IMR-90 (cell line): ENCODE measurements at regions not wholly inside any gene's neighbourhood (a gene's known extent, or its start where the extent isn't known, plus 50 kb on each side); places are given as distances from the start of the nearest gene placed in this dataset.

Experiments used
- ATAC-seq: fragments of 200-7000 bp; cut with Tn5 transposase; 2 replicates; pipeline ENCODE4 v1.9.1; 2020; ENCODE audit warnings: low read depth, mild to moderate bottlenecking, moderate library complexity
- BruUV-seq: library from RNA; stranded (reverse); fragments of 400-500 nt; replicated peaks from 2 replicates; lab custom pipeline; 2021; lab: Mats Ljungman, UMichigan
- CTCF ChIA-PET: fragments of 300-600 bp; formaldehyde crosslinking; extraction: SDS; loops from one replicate; lab custom pipeline; 2021; ENCODE audit warnings: antibody characterized with exemption; lab: Yijun Ruan, JAX
- POLR2A ChIA-PET: fragments of 300-600 bp; sonication (Branson Sonifier 250); formaldehyde crosslinking; loops from one replicate; lab custom pipeline; 2022; ENCODE audit warnings: antibody characterized with exemption; ENCODE audit not compliant: unreplicated experiment; lab: Charles Lee
- DNase-seq: peaks from one replicate; pipeline ENCODE4 v3.0.0; 2013
- H2AFZ ChIP-seq: replicated peaks from 2 replicates; pipeline ENCODE3; 2013; ENCODE audit warnings: low read length, mild to moderate bottlenecking; ENCODE audit not compliant: poor library complexity
- H2AK5ac ChIP-seq: 2 replicates; pipeline ENCODE4 v1.6.1; 2013; ENCODE audit warnings: low read depth, low read length, inconsistent platforms
- H2AK9ac ChIP-seq: replicated peaks from 2 replicates; pipeline ENCODE3; 2013; ENCODE audit warnings: mild to moderate bottlenecking, low read depth, low read length, moderate library complexity; ENCODE audit not compliant: poor library complexity
- H2BK120ac ChIP-seq: 2 replicates; pipeline ENCODE4 v1.6.1; 2013; ENCODE audit warnings: low read depth, low read length, inconsistent platforms
- H2BK15ac ChIP-seq: 3 replicates; pipeline ENCODE4 v1.6.1; 2013; ENCODE audit warnings: low read depth, low read length, inconsistent platforms
- H2BK20ac ChIP-seq: 2 replicates; pipeline ENCODE4 v1.6.1; 2013; ENCODE audit warnings: low read depth, mild to moderate bottlenecking, inconsistent platforms, low read length, moderate library complexity
- H2BK5ac ChIP-seq: 2 replicates; pipeline ENCODE4 v1.6.1; 2013; ENCODE audit warnings: mild to moderate bottlenecking, low read depth, low read length, inconsistent platforms; ENCODE audit not compliant: poor library complexity, severe bottlenecking
- H3K14ac ChIP-seq: replicated peaks from 2 replicates; pipeline ENCODE4 v1.6.1; 2013; ENCODE audit warnings: low read depth, low read length, inconsistent platforms
- H3K18ac ChIP-seq: 2 replicates; pipeline ENCODE4 v1.6.1; 2013; ENCODE audit warnings: low read depth, low read length, control low read depth
- H3K23ac ChIP-seq: 2 replicates; pipeline ENCODE4 v1.6.1; 2013; ENCODE audit warnings: low read depth, low read length, inconsistent platforms
- H3K27ac ChIP-seq: 2 replicates; pipeline ENCODE4 v1.5.1; 2013; ENCODE audit warnings: mild to moderate bottlenecking, control low read depth, low read length; ENCODE audit not compliant: insufficient read depth
- H3K27me3 ChIP-seq: 2 replicates; pipeline ENCODE4 v1.6.1; 2013; ENCODE audit warnings: low read length; ENCODE audit not compliant: control insufficient read depth, insufficient read depth
- H3K36me3 ChIP-seq: 2 replicates; pipeline ENCODE4 v1.6.1; 2013; ENCODE audit warnings: low read length, mixed read lengths; ENCODE audit not compliant: control insufficient read depth, insufficient read depth
- H3K4ac ChIP-seq: 2 replicates; pipeline ENCODE4 v1.6.1; 2013; ENCODE audit warnings: low read depth, low read length, inconsistent platforms
- H3K4me1 ChIP-seq: 2 replicates; pipeline ENCODE4 v1.6.1; 2013; ENCODE audit warnings: low read length, mixed read lengths; ENCODE audit not compliant: control insufficient read depth, insufficient read depth
- H3K4me2 ChIP-seq: 2 replicates; pipeline ENCODE4 v1.6.1; 2013; ENCODE audit warnings: low read depth, mild to moderate bottlenecking, control low read depth, low read length, moderate library complexity
- H3K4me3 ChIP-seq: 2 replicates; pipeline ENCODE4 v1.5.1; 2013; ENCODE audit warnings: low read depth, mild to moderate bottlenecking, control low read depth, low read length, moderate library complexity; ENCODE audit not compliant: insufficient read depth
- H3K56ac ChIP-seq: 2 replicates; pipeline ENCODE4 v1.6.1; 2013; ENCODE audit warnings: low read length, inconsistent platforms; ENCODE audit not compliant: insufficient read depth; ENCODE audit errors: extremely low read depth
- H3K79me1 ChIP-seq, 2 experiments: 2 replicates each; pipeline ENCODE4 v1.6.1; 2013; ENCODE audit warnings: low read length in 2 of 2, inconsistent platforms in 1 of 2, low read depth in 1 of 2
- H3K9ac ChIP-seq: 2 replicates; pipeline ENCODE4 v1.6.1; 2013; ENCODE audit warnings: low read depth, low read length, control low read depth
- H3K9me1 ChIP-seq: 2 replicates; pipeline ENCODE4 v1.6.1; 2013; ENCODE audit warnings: low read length, inconsistent platforms; ENCODE audit not compliant: insufficient read depth
- H3K9me3 ChIP-seq: 2 replicates; pipeline ENCODE4 v1.6.1; 2013; ENCODE audit warnings: low read length; ENCODE audit not compliant: control insufficient read depth, insufficient read depth
- H4K20me1 ChIP-seq: 2 replicates; pipeline ENCODE4 v1.6.1; 2013; ENCODE audit warnings: low read length, inconsistent platforms; ENCODE audit not compliant: insufficient read depth
- H4K5ac ChIP-seq: 2 replicates; pipeline ENCODE4 v1.6.1; 2013; ENCODE audit warnings: mild to moderate bottlenecking, low read depth, low read length, control low read depth
- H4K8ac ChIP-seq, 2 experiments: 2 replicates each; pipeline ENCODE4 v1.6.1; 2013; ENCODE audit warnings: low read depth in 2 of 2, low read length in 2 of 2, control low read depth in 1 of 2, inconsistent platforms in 1 of 2
- H4K91ac ChIP-seq: 2 replicates; pipeline ENCODE4 v1.6.1; 2013; ENCODE audit warnings: low read depth, low read length, inconsistent platforms; ENCODE audit not compliant: insufficient read depth
- MAFK ChIP-seq: IDR thresholded peaks from 2 replicates; pipeline ENCODE4 v1.6.1; 2012; ENCODE audit warnings: low read depth, low read length, improper control_type of control experiment
- NFE2L2 ChIP-seq: fragments of 150-350 bp; IDR thresholded peaks from 2 replicates; pipeline ENCODE4 v1.6.1; 2016; ENCODE audit warnings: low read depth, mild to moderate bottlenecking, low read length
- RFX5 ChIP-seq: IDR thresholded peaks from 2 replicates; pipeline ENCODE4 v1.8.0; 2012; ENCODE audit warnings: low read depth, mild to moderate bottlenecking, low read length, moderate library complexity
- WGBS, 2 experiments: methylation state at CpG; one replicate each; pipeline versions ENCODE4 v1.1.5 to v1.1.7; 2013; ENCODE audit warnings: missing lambda C conversion rate in 2 of 2; ENCODE audit not compliant: insufficient read length in 1 of 2; ENCODE audit errors: extremely low coverage in 2 of 2; 5-methylcytosine and 5-hydroxymethylcytosine counted together
- dilution Hi-C: fragments of 300-500 bp; cut with HindIII; formaldehyde crosslinking; loops from one replicate; pipeline ENCODE4 v1.14.3; 2018; ENCODE audit warnings: low sequenced_read_pairs; ENCODE audit not compliant: unreplicated experiment
- in situ Hi-C: fragments of 300-500 bp; cut with MboI; formaldehyde crosslinking; loops from 3 replicates; pipeline ENCODE4 v1.14.3; 2019; ENCODE audit warnings: low sequenced_read_pairs, inconsistent platforms, mixed read lengths
- intact Hi-C: fragments of 100-400 bp; cut with micrococcal nuclease; formaldehyde crosslinking; loops from 2 replicates; pipeline ENCODE4 v1.10.0; 2022

DNA sequence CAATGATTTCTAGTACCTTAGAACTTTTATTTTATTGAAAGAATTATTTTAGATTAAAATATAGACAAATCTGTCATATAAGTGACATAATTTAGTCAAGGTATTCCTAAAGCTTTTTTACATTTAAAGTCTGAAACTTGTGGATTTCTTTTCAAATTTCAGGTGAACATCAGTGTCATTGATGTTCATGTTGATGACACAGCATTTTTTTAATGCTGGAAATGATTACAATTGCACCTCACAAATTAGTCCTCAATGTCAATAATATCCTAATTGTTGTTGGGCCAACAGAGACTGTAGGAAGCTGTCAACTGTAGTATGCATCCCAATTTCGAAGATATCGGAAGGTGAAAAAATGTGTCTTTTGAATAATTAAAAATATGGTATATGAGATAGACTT is 214.4 kb upstream of the ARL4C start:
- Histone ChIP-seq H3K27me3 (no peaks in the 10 kb centered on the region), H2BK15ac (no peak overlapping the region; the same call in 2 of the 3 replicates), H2BK5ac (no peak overlapping the region), H4K91ac (no peak overlapping the region), H2BK20ac (no peak overlapping the region), H4K8ac (no peak overlapping the region), H3K4me3 (no peak overlapping the region), H3K23ac (no peak overlapping the region), H3K9me3 (no peaks in the 10 kb centered on the region), H2AK9ac (no peak overlapping the region), H4K5ac (no peak overlapping the region), H3K18ac (no peak overlapping the region), H3K4me1 (peaks cover 6% of the 10 kb centered on the region), H3K56ac (no peak overlapping the region), H3K4ac (no peak overlapping the region), H2AK5ac (no peak overlapping the region), H3K9ac (no peak overlapping the region), H4K20me1 (no peaks in the 10 kb centered on the region), H3K14ac (no peak overlapping the region), H3K9me1 (peaks cover 6% of the 10 kb centered on the region; the same call in 1 of the 2 replicates), H3K27ac (no peak overlapping the region), H3K4me2 (no peak overlapping the region), H2BK120ac (no peak overlapping the region), H3K79me1 (no peaks in the 10 kb centered on the region), H3K36me3 (no peaks in the 10 kb centered on the region), H2AFZ (no peak overlapping the region)
- BruUV-seq = no TSS peak
- in situ Hi-C loops (no loop called here), dilution Hi-C loops (no loop called here), intact Hi-C loops (no loop called here)
- DNase-seq (no peak), ATAC-seq (no peak)
- ChIA-PET CTCF (no interaction called here), POLR2A (no interaction called here)
- 100% methylated on average over 1 of the region's 2 CpGs; no CpG with 5 or more reads in 1 of the 2 experiments for WGBS, 2 experiments
- TF ChIP-seq MAFK (peak; percentile 90), RFX5 (no peak), NFE2L2 (peak; percentile 60)
